Fibroblast of the aortic adventitia (primary cell): ENCODE measurements at regions not wholly inside any gene's neighbourhood (a gene's known extent, or its start where the extent isn't known, plus 50 kb on each side); places are given as distances from the start of the nearest gene placed in this dataset.

Source experiments
- DNase-seq: peaks from one replicate; pipeline ENCODE4 v3.0.0-alpha.2; 2010; ENCODE audit warnings: low read depth
- H3K4me3 ChIP-seq: 2 replicates; pipeline ENCODE4 v1.5.1; 2011; ENCODE audit warnings: low read depth, mild to moderate bottlenecking, control low read depth, low read length, moderate library complexity
- CTCF ChIP-seq: IDR thresholded peaks from 2 replicates; pipeline ENCODE4 v1.5.1; 2011; ENCODE audit warnings: mild to moderate bottlenecking, low read length, control low read depth, inconsistent platforms; ENCODE audit not compliant: insufficient read depth

DNA sequence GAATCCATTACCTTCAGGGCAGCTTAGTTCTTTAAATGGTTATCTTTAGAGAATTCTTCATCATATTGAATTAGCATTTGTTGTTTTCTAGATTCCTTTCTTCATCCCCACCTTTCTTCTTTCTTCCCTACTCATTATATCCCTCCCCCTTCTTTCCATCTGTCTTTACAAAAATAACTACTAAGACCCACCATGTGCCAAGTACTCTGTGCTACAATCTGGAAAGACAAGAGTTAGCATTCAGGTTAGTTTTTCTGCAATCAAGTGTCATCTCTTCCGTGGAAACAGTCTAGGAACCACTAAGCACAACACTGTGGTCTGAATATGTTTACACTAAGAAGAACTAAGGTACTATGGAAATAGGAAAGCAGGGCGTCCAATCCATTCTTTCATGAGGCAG is 897.4 kb upstream of the TENM4 start:
- TF ChIP-seq CTCF, result no peak
- H3K4me3 ChIP-seq, result no peak overlapping the region
- DNase-seq, result no peak

DNA sequence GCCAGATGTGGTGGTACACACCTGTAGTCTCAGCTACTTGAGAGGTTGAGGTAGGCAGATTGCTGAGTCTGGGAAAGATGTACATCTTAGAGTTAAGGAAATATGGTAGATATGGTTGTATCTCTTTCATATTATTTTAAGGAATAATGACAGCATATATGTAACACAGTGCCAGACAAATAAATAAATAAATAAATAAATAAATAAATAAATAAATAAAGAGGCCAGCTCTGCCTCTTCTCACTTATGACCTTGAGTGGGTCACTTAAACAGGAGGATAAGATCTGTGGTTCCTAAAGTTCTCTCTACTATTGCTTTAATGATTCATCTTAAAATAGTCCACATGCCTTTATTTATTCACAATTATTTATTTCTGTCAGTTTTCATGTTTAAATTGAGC is 890.9 kb upstream of the TENM4 start:
- DNase-seq, result no peak
- no peak overlapping the region for H3K4me3 ChIP-seq
- TF ChIP-seq CTCF, result no peak

GRCh38 chr11:80330264-80330663 is 889.4 kb upstream of the TENM4 start:
- no peak for DNase-seq
- H3K4me3 ChIP-seq, result no peak overlapping the region
- no peak for TF ChIP-seq CTCF

DNA sequence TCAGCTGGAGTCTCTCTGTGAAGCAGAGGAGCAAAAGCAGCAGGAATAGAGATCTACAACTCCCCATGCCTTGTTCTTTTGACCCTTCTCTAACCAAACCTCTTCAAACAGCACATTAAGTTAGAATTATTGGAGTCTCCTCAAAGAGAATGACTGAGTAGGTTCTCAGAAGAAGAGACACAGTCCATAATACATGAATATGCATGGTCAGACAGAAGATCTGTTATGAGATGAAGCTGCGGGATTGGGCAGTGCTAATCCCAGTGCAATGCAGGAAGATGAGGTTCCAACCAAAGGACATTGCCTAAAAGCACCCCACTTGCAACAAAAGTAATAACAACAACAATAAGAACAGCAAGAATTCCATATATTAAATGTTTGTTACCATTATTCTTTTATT is 887.9 kb upstream of the TENM4 start:
- TF ChIP-seq CTCF, result no peak
- DNase-seq, result no peak
- H3K4me3 ChIP-seq, result no peak overlapping the region

- no peak for TF ChIP-seq CTCF
Observed at GRCh38 chr11:80327956-80328614, 887.3 kb upstream of the TENM4 start.

GRCh38 chr11:80321786-80322185 is 881.0 kb upstream of the TENM4 start:
- TF ChIP-seq CTCF, result no peak
- no peak for DNase-seq
- no peak overlapping the region for H3K4me3 ChIP-seq

More at GRCh38 chr11:80327956-80328614, 887.3 kb upstream of the TENM4 start:
- DNase-seq, result no peak
- no peak overlapping the region for H3K4me3 ChIP-seq

GRCh38 chr11:80320765-80321164 is 879.9 kb upstream of the TENM4 start:
- H3K4me3 ChIP-seq, result no peak overlapping the region
- DNase-seq, result no peak
- no peak for TF ChIP-seq CTCF
